ENCODE measurements at regions not wholly inside any gene's neighbourhood (a gene's known extent, or its start where the extent isn't known, plus 50 kb on each side); places are given as distances from the start of the nearest gene placed in this dataset.

GRCh38 chr11:103659743-103660142 is 376.7 kb upstream of the DDI1 start:
- DNase-seq (ENCODE audit: low read depth, low spot score): no peak

GRCh38 chr11:103661185-103661584 is 375.3 kb upstream of the DDI1 start:
- DNase-seq (ENCODE audit: low read depth, low spot score): no peak
- no peaks in the 10 kb centered on the region for H3K9me3 Mint-ChIP-seq
- no peak for TF ChIP-seq CTCF (conservative IDR thresholded peaks at IDR 0.05)
- no peaks in the 10 kb centered on the region for H3K36me3 Mint-ChIP-seq (ENCODE audit: low read depth)
- H3K27me3 Mint-ChIP-seq (ENCODE audit: low read depth): no peaks in the 10 kb centered on the region
- no peak overlapping the region for H3K27ac Mint-ChIP-seq (ENCODE audit: unreplicated experiment)
- H3K4me1 Mint-ChIP-seq: no peaks in the 10 kb centered on the region
- no peak overlapping the region for H3K4me3 Mint-ChIP-seq

More at GRCh38 chr11:103659743-103660142, 376.7 kb upstream of the DDI1 start:
- Mint-ChIP-seq H3K36me3 (ENCODE audit: low read depth) (no peaks in the 10 kb centered on the region), H3K9me3 (no peaks in the 10 kb centered on the region), H3K27ac (ENCODE audit: unreplicated experiment) (no peak overlapping the region), H3K27me3 (ENCODE audit: low read depth) (no peaks in the 10 kb centered on the region), H3K4me1 (no peaks in the 10 kb centered on the region), H3K4me3 (no peak overlapping the region)
- TF ChIP-seq CTCF (conservative IDR thresholded peaks at IDR 0.05): no peak

- Mint-ChIP-seq H3K27ac (ENCODE audit: unreplicated experiment) (no peak overlapping the region), H3K27me3 (ENCODE audit: low read depth) (no peaks in the 10 kb centered on the region), H3K4me1 (no peaks in the 10 kb centered on the region), H3K36me3 (ENCODE audit: low read depth) (no peaks in the 10 kb centered on the region), H3K4me3 (no peak overlapping the region), H3K9me3 (no peaks in the 10 kb centered on the region)
- no peak for DNase-seq (ENCODE audit: low read depth, low spot score)
- no peak for TF ChIP-seq CTCF (conservative IDR thresholded peaks at IDR 0.05)
Observed at GRCh38 chr11:103661991-103662390, 374.4 kb upstream of the DDI1 start.

- DNase-seq (ENCODE audit: low read depth, low spot score): no peak
- H3K27ac Mint-ChIP-seq (ENCODE audit: unreplicated experiment): no peak overlapping the region
- TF ChIP-seq CTCF (conservative IDR thresholded peaks at IDR 0.05): no peak
- H3K27me3 Mint-ChIP-seq (ENCODE audit: low read depth): no peaks in the 10 kb centered on the region
- H3K4me3 Mint-ChIP-seq: no peak overlapping the region
- H3K4me1 Mint-ChIP-seq: no peaks in the 10 kb centered on the region
- H3K9me3 Mint-ChIP-seq: no peaks in the 10 kb centered on the region
- H3K36me3 Mint-ChIP-seq (ENCODE audit: low read depth): no peaks in the 10 kb centered on the region
Observed at GRCh38 chr11:103662880-103663279, 373.6 kb upstream of the DDI1 start.

GRCh38 chr11:103668859-103669258 is 367.6 kb upstream of the DDI1 start:
- no peaks in the 10 kb centered on the region for H3K9me3 Mint-ChIP-seq
- H3K4me1 Mint-ChIP-seq: no peaks in the 10 kb centered on the region
- TF ChIP-seq CTCF (conservative IDR thresholded peaks at IDR 0.05): no peak
- H3K4me3 Mint-ChIP-seq: no peak overlapping the region
- no peaks in the 10 kb centered on the region for H3K36me3 Mint-ChIP-seq (ENCODE audit: low read depth)
- DNase-seq (ENCODE audit: low read depth, low spot score): no peak
- no peak overlapping the region for H3K27ac Mint-ChIP-seq (ENCODE audit: unreplicated experiment)
- H3K27me3 Mint-ChIP-seq (ENCODE audit: low read depth): no peaks in the 10 kb centered on the region

- Mint-ChIP-seq H3K4me1 (no peaks in the 10 kb centered on the region), H3K9me3 (peaks cover 4% of the 10 kb centered on the region), H3K27me3 (ENCODE audit: low read depth) (no peaks in the 10 kb centered on the region), H3K36me3 (ENCODE audit: low read depth) (no peaks in the 10 kb centered on the region), H3K27ac (ENCODE audit: unreplicated experiment) (no peak overlapping the region), H3K4me3 (no peak overlapping the region)
- no peak for DNase-seq (ENCODE audit: low read depth, low spot score)
- peak; percentile 38 for TF ChIP-seq CTCF (conservative IDR thresholded peaks at IDR 0.05)
Observed at GRCh38 chr11:103671143-103671651, 365.2 kb upstream of the DDI1 start.
